Progenitor cell of endocrine pancreas (in vitro differentiated cells): ENCODE measurements at regions not wholly inside any gene's neighbourhood (a gene's known extent, or its start where the extent isn't known, plus 50 kb on each side); places are given as distances from the start of the nearest gene placed in this dataset.

Experiments used
- DNase-seq: peaks from one replicate; pipeline ENCODE4 v3.0.0; 2021; ENCODE audit warnings: low spot score; ENCODE audit not compliant: unreplicated experiment
- H3K27ac Mint-ChIP-seq: 2 replicates; pipeline ENCODE4 v1.8.0; 2021; ENCODE audit warnings: mild to moderate bottlenecking, moderate library complexity, mixed read lengths
- H3K27me3 Mint-ChIP-seq: 2 replicates; pipeline ENCODE4 v1.8.0; 2021; ENCODE audit warnings: mixed read lengths
- H3K36me3 Mint-ChIP-seq: 2 replicates; pipeline ENCODE4 v1.8.0; 2022; ENCODE audit warnings: mixed read lengths; ENCODE audit not compliant: insufficient read depth
- H3K4me1 Mint-ChIP-seq: 2 replicates; pipeline ENCODE4 v1.8.0; 2021; ENCODE audit warnings: low read depth, mixed read lengths
- H3K4me3 Mint-ChIP-seq: 2 replicates; pipeline ENCODE4 v1.8.0; 2021; ENCODE audit warnings: low read depth, mild to moderate bottlenecking, moderate library complexity, mixed read lengths
- H3K9me3 Mint-ChIP-seq: 2 replicates; pipeline ENCODE4 v1.8.0; 2021; ENCODE audit warnings: low read depth, mixed read lengths
- TF ChIP-seq, protein P1 (sequence below): fragments of 200-600 bp; sonication (generic); IDR thresholded peaks from one replicate; pipeline ENCODE4 v1.5.0; 2021; ENCODE audit warnings: antibody characterized with exemption, mild to moderate bottlenecking; ENCODE audit not compliant: unreplicated experiment

DNA sequence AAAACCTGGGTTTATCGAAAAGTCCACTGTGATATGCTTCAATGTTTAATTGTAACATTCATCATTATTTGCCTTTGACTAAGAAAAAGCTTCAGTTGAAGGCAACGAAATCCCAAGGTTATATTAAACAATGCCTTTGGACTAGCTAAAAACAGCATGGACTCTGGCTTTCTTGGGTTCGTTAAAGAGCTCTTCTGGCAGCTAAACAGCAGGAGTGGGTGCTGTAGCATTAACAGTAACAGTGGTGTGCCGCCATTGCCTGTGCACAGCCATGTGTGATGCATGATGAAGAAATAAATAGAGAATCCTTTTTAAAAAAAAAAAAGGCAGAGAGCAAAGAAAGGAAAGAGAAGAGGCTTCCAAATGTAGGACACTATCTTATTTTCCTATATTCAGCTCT lies 406.6 kb upstream of the FAT3 start:
- no peaks in the 10 kb centered on the region for H3K36me3 Mint-ChIP-seq
- H3K9me3 Mint-ChIP-seq = no peaks in the 10 kb centered on the region
- no peak overlapping the region for H3K27ac Mint-ChIP-seq
- no peaks in the 10 kb centered on the region for H3K27me3 Mint-ChIP-seq
- no peak for DNase-seq
- no peak overlapping the region for H3K4me3 Mint-ChIP-seq
- H3K4me1 Mint-ChIP-seq = no peaks in the 10 kb centered on the region
- TF ChIP-seq, protein P1, sequence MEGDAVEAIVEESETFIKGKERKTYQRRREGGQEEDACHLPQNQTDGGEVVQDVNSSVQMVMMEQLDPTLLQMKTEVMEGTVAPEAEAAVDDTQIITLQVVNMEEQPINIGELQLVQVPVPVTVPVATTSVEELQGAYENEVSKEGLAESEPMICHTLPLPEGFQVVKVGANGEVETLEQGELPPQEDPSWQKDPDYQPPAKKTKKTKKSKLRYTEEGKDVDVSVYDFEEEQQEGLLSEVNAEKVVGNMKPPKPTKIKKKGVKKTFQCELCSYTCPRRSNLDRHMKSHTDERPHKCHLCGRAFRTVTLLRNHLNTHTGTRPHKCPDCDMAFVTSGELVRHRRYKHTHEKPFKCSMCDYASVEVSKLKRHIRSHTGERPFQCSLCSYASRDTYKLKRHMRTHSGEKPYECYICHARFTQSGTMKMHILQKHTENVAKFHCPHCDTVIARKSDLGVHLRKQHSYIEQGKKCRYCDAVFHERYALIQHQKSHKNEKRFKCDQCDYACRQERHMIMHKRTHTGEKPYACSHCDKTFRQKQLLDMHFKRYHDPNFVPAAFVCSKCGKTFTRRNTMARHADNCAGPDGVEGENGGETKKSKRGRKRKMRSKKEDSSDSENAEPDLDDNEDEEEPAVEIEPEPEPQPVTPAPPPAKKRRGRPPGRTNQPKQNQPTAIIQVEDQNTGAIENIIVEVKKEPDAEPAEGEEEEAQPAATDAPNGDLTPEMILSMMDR = no peak

DNA sequence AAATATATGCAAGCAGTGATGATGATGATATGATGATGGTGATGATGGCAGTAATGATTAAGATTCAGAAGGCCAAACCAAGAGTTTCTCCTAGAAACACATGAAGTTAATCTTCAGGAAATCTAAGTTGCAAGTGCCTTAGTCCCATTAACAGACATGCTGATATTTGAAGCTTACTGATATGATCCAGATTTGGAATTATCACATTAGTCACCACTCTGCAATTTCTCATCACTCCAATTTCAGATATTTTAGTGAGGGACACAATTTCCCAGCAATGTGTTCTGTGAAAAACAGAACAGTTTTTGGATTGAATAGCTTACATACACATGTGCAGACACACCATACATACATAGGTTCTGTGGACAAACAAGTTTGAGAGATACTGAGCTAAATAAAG lies 411.4 kb upstream of the FAT3 start:
- Mint-ChIP-seq H3K4me1 (no peaks in the 10 kb centered on the region), H3K36me3 (no peaks in the 10 kb centered on the region), H3K9me3 (peaks cover 7% of the 10 kb centered on the region), H3K27me3 (no peaks in the 10 kb centered on the region), H3K4me3 (no peak overlapping the region), H3K27ac (no peak overlapping the region)
- TF ChIP-seq, protein P1 = no peak
- no peak for DNase-seq

DNA sequence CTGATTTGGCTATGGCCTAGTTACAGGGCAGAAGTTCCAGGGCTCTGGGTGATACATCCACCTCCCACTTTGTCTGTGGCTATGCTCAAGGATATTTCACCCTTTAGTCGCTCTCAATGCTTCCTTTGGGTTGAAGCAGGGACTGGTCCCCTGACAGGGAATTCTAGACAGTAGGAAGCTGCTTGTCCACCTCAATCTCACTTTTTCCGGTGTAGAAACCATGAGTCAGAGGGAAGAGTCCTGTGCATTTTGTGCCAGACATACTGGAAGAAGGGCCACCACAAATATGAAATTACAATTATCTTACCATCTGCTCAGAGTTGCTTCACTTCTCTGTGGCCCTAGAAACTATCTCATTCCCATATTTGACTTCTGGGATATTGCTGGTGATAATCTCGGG lies 413.7 kb upstream of the FAT3 start:
- Mint-ChIP-seq H3K36me3 (no peaks in the 10 kb centered on the region), H3K9me3 (peaks cover 7% of the 10 kb centered on the region), H3K27me3 (no peaks in the 10 kb centered on the region), H3K27ac (no peak overlapping the region), H3K4me3 (no peak overlapping the region), H3K4me1 (no peaks in the 10 kb centered on the region)
- TF ChIP-seq, protein P1 = no peak
- DNase-seq = no peak

DNA sequence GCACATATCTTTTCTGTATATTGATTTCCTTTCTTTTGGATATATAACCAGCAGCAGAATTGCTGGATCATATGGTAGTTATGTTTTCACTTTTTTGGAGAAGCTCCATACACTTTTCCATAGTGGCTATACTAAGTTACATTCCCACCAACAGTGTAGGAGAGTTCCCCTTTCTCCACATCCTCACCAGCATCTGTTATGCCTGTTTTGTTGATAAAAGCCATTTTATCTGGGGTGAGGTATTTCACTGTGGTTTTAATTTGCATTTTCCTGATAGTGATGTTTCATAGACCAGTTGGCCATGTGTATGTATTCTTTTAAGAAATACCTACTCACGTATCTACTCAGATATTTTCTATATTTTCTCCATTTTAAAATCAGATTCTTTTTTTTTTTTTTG lies 419.3 kb upstream of the FAT3 start:
- H3K4me1 Mint-ChIP-seq = peaks cover 6% of the 10 kb centered on the region
- H3K27ac Mint-ChIP-seq = no peak overlapping the region
- no peak overlapping the region for H3K4me3 Mint-ChIP-seq
- DNase-seq = no peak
- no peaks in the 10 kb centered on the region for H3K36me3 Mint-ChIP-seq
- TF ChIP-seq, protein P1 = no peak
- H3K27me3 Mint-ChIP-seq = peaks cover 3% of the 10 kb centered on the region
- H3K9me3 Mint-ChIP-seq = peaks cover 7% of the 10 kb centered on the region

DNA sequence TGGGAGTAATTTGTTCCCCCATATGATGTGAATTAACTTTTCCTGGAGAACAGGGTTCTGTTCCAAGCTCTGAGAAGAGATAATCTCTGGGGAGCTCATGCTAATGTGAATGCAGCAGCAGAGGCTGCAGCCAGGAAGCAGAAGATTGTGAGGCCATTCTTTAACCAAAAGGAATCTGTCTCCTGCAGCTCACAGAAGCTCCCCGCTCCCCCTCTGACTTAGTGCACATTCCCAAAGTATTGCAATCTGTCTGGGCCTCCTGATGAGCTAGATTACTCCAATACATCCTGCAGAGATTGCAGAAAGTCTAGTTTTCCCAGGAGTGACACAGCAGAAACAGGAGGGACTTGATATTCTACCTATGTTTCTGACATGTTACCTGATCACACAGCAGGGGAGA lies 420.6 kb upstream of the FAT3 start:
- no peak overlapping the region for H3K4me3 Mint-ChIP-seq
- H3K27ac Mint-ChIP-seq = no peak overlapping the region
- no peak for DNase-seq

More for the DNA sequence above, 420.6 kb upstream of the FAT3 start:
- Mint-ChIP-seq H3K36me3 (no peaks in the 10 kb centered on the region), H3K9me3 (no peaks in the 10 kb centered on the region), H3K4me1 (peaks cover 6% of the 10 kb centered on the region), H3K27me3 (peaks cover 6% of the 10 kb centered on the region)
- TF ChIP-seq, protein P1 = no peak
